T47D (cell line): ENCODE measurements at regions not wholly inside any gene's neighbourhood (a gene's known extent, or its start where the extent isn't known, plus 50 kb on each side); places are given as distances from the start of the nearest gene placed in this dataset.

Source experiments
- DNase-seq, 2 experiments: peaks; one replicate each; pipeline versions ENCODE4 v3.0.0 to v3.0.0-alpha.2; 2011 to 2012; ENCODE audit warnings: low read depth in 1 of 2, low spot score in 1 of 2
- JUND ChIP-seq: IDR thresholded peaks from 2 replicates; pipeline ENCODE4 v1.6.1; 2012; ENCODE audit warnings: low read depth
- in situ Hi-C: cut with HindIII; loops from 2 replicates; pipeline ENCODE4 v1.10.0; 2016; ENCODE audit warnings: low sequenced_read_pairs, low pct_unique_long_range_greater_than_20kb

DNA sequence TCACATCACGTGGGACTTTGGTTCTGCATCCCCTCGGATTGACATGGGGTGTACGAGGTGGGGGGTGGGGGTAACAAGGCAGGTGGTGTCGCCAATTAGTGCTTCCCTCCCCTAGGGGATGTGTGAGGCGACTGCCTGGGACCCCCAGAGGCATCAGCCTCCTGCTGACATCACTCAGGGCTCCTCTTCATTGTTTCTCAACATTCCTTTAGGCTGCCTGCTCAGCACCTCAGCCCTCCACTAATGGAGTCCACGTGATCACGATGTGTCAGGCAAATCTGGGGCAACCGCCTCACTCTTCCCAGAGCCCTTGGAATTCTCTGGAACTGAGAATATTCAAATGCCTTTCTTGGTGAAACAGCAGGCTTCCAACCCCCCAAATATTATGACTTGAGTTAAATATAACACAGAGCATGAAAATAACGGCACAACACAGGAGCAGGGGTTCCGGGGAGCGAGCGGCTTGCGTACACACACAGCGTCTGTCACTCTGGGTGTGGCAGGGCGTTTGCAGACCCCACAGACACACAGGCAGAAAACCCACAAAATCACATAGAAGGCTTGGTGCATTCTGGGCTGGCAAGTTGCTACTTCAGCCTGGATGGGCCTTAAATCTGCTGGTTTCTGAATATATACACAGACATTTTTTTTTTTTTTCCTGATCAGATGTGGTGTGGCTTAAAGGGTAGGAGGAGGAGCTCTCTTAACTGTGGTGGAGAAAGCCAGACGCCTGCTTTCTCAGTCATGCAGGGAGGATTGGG, 170.1 kb upstream of the CADM1 start:
- no peak for DNase-seq
- no peak for TF ChIP-seq JUND
- in situ Hi-C loops: no loop called here

DNA sequence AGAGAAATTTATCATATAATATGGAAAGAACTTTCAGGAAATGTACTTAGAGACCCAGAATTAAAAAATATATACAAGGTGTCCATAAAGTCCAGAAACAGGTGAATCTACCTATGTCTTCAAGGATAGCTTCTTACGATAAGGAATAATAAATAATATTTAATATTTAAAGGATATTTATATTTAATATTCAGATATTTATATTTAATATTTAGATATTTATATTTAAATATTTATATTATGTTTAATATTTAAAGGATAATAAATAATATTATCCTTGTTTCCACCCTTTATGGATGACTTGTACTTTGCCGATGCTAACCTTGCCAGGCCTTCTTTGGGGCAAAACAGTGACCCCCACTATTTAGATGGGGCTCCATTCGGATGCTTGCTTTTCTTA, 169.5 kb upstream of the CADM1 start:
- TF ChIP-seq JUND: no peak
- DNase-seq: no peak
- in situ Hi-C loops: no loop called here

DNA sequence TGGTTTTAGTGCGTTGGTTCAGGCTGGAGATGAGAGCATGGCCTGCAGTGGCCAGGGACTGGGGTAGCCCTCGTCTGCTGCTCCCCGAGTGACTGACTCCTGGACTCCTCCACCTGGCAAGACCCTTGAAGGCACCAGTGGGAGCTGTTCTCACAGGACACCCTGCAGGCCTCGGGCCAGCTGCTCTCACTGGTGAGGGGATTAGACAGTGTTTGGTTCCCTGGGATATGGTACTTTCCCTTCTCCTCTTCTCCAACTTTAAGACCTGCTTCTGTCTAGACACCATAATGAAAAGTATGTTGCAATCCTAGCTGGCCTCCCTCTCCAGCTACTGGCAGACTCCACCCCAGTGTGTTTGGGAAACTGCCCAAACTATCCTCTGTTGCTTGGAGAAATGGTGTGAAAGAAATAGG, 168.8 kb upstream of the CADM1 start:
- TF ChIP-seq JUND: no peak
- in situ Hi-C loops: no loop called here
- peak in 1 of 2 experiments; percentile 37 for DNase-seq

DNA sequence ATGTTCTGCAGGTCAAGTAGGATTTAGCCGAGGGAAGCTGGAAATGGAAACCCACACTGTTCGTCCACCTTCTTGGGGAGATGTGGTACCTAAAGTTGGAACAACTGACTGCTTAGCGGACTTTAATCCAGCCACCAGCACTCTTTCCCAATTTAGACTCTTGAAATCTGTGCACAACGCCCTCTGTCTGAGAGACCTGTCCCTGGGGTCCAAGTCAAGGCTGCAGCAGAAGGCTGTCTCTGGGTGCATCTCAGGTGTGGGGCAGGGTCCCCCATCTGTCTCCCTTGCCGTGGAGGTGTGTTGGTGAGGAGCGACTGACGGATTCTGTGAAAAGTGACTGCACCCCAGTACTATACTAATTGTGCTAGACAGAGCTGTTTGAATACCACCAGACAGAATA, 168.2 kb upstream of the CADM1 start:
- in situ Hi-C loops: no loop called here
- TF ChIP-seq JUND: no peak
- no peak for DNase-seq

DNA sequence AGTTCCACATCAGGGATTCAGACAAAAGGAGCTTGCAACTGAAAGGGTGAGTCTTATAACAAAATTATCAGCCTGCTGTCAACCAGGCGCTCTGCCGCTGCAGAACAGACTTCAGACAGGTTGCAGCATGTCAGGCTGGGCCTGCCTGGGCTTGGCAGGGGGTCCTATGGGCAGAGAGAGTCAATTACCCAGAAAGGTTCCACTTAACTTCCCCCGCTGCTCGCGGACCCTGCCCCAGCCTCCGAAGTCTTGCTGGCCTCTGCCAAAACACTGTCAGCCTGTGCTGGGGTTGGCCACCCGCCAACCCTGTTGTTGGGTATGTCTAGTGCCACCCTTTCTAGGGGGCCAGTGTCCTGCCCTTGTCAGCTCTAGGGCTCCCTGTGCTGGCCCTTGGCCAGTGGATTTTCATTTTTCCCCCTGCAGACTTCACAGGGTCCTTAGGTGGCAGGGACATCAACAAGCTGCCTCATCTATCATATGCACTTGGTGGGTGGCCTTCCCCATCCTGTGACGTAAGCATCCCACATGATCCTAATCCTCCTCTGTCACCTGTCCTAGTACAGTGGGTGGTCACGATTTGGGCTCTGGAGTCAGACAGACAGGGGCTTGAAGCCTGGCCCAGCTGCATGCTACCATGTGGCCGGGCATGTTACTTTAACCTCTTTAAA, 166.5 kb upstream of the CADM1 start:
- TF ChIP-seq JUND: no peak
- DNase-seq: no peak
- in situ Hi-C loops: no loop called here

DNA sequence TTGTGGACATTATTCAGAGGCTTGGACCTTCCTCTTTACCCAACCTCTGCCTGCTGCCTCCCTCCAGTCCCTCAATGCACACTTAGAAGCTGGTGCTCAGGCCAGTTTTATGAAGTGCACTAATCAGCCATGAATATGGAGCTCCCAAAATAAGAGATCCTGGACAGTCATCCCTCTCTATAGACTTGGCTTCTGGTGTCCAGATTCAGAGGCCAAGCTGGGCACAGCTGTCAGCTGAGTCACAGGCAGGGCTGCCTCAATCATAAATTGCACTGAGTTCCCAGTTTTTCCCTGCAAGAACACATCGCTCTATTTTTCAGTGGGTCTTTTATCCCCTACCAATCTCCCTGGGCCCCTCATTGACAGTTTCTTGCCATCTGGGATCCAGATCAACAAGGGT, 161.7 kb upstream of the CADM1 start:
- DNase-seq: no peak
- in situ Hi-C loops: no loop called here
- no peak for TF ChIP-seq JUND

DNA sequence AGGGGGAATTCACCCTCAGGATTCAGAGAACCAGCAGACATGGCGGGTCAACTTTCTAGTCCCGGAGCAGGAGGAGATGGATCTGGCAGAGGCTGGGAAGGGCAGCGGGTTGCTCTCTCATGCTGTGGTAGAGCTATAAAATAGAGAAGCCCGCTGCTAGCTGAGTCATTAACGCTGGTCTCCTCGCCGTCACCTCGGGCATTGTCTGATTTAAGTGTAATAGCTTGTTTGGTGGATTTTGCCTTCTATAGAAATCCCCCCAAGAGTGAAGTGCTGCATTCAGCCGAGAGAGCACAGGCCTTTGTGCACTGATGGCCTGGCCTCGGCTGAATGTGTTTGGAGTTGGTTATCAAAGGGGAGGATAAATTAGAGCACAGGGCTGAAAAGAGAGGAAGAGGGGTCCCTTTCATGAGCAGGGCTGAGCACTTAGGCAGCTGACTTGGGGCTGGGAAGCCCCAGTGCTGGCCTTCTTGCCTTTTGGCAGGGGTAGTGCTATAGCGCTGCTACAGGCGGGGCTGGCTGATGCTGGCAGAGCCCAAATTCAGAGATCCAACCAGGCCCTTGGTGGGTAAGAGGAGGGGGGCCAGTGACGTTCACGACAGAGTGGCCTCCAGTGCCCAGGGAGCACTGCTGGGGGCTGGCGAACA, 161.1 kb upstream of the CADM1 start:
- TF ChIP-seq JUND: no peak
- DNase-seq: no peak
- in situ Hi-C loops: no loop called here

DNA sequence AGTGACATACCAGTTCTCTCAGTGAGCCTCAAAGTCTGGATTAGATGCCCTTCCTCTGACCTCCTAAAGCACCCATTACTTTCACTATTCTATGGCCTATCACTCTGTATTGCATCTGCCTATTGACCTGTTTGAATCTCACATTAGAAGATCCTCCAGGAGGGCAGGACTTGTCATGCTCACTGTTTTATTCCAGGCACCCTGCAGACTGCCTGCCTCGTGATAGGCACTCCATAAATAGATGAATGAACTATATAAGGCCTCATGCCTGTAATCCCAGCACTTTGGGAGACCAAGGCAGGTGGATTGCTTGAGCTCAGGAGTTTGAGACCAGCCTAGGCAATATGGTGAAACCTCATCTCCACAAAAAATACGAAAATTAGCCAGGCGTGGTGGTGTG, 160.1 kb upstream of the CADM1 start:
- in situ Hi-C loops: no loop called here
- DNase-seq: no peak
- no peak for TF ChIP-seq JUND

DNA sequence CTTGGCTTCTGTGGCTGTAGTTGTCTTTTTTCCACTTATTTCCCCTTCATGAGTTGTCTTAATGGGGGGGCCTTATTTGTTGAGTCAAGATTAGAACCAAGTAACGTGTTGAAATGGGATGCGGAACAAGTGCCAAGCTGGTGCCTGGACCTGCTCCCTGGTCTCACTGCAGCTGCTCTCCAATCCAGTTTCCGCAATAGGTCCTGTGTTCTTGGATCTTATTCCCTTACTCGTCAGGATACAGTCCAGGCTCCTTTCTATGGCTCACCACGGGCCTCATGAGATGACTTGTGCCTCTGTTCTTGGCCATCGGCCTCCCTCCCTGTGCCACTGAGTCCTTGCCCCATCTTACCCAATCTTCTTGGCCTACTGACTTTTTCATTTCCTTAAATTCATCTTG, 159.6 kb upstream of the CADM1 start:
- no peak for DNase-seq
- TF ChIP-seq JUND: no peak
- in situ Hi-C loops: no loop called here

DNA sequence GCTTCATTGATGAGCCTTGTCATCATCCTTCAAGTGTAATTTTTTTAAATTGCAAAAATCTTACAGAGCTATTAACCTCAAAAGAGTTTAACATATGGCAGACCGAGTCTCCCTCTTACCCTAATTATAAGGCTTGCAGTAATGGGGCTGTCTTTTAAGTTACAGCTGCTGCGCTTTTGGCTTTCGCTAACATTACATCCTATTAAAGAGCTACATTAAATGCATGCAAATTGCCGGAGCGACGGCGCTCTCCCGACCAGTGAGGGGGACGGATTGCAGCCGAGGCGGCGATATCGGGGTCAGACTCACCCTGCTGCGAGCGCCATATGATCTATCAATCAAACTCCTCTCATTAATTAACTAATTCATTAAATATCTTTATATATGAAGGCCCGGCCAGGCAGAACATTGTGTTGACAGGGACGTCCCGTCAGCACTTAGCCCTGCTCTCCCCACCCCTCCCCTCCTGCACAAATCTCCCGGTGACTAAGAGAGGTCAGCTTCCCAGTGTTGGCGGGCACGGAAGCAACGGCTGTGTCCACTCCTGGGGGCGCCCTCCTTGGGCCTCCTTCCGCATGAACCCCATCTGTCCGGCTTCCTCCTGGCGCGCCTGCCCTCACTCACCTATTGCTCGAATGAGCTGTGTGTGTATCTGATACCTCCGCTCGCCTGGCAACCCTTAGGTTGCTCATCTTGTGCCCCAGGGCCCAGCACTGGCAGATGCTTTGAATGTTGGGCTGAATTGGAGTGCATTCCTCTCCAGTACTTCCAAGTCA, 156.0 kb upstream of the CADM1 start:
- TF ChIP-seq JUND: no peak
- in situ Hi-C loops: no loop called here
- no peak for DNase-seq

DNA sequence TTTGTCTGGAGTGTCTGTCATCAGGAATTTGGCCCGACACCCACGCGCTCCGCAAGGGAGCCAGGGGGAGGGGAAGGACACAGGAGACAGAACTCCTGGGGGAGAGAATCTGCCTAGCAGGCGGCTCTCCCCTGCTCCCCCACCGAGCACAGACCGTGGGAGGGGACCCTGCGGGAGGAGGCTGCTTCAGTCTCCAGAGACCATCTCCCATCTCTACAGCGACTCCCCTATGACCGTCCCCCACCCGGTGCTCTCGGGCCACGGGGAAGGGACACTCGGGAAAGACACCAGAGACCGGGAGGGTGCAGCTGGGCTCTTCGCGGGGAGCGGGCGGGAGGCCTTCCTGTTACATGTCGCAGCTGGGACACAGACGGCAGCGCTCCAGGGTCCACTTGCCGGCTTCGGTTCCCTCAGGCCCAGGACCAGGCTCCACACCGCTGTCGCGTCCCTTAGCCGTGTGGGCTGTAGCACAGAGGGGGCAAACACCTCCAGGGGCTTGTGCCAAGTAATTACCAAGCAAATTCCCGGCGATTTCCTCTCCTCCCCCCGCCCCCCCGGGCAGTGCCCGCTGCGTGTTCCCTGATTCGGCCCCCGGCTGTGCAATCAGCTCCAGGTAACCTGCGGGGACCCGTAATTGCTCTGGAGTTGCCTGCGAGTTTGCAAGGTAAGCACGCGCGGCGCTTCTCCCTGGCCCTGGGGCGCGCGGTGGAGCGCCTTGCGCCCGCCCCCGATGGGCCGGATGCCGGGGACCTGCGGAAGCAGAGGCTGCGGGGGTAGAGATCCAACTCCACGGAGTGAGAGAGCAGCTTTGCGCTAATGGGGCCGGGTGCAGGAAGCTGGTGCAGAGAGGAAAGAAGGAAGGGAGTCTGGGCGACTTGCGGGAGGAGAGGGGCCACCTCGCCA, 155.1 kb upstream of the CADM1 start:
- TF ChIP-seq JUND: no peak
- in situ Hi-C loops: no loop called here
- peak in 1 of 2 experiments; percentile 35 for DNase-seq

DNA sequence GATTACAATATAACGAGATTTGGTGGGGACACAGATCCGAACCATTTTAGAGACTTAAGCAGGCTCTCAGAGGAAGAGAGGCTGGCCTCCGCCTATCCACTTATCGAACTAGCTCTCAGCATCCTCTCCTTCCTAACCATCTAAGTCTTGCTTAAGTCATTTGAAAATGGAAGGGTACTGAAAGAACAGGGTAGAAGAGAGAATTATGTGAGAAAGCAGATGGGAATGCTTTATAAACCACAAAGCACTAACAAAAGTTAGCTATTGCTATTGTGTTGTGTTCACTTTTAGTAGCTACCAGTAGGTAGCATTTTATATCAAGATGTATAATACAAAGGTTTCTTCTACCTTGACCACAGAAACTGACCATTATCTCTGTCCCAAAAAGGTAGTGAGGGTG, 153.4 kb upstream of the CADM1 start:
- TF ChIP-seq JUND: no peak
- in situ Hi-C loops: no loop called here
- no peak for DNase-seq
